GM18858 (cell line): ENCODE measurements at regions not wholly inside any gene's neighbourhood (a gene's known extent, or its start where the extent isn't known, plus 50 kb on each side); places are given as distances from the start of the nearest gene placed in this dataset.
"Not testable (repeated sequence)": the region's sequence is repeated elsewhere in the genome, so short reads cannot be mapped to it uniquely, and the experiment has no call there.

ENCODE experiments used
- ATAC-seq: cut with Tn5 transposase; IDR thresholded peaks from one replicate; pipeline ENCODE4 v1.9.1; 2021; ENCODE audit not compliant: unreplicated experiment

GRCh38 chr6:131336596-131336995, 201.3 kb downstream of the AKAP7 start:
- no peak for ATAC-seq

GRCh38 chr6:131346896-131347295, 211.6 kb downstream of the AKAP7 start:
- not testable (repeated sequence) for ATAC-seq

GRCh38 chr6:131348572-131348971, 213.3 kb downstream of the AKAP7 start:
- ATAC-seq: no peak

GRCh38 chr6:131349199-131349598, 213.9 kb downstream of the AKAP7 start:
- ATAC-seq: no peak

GRCh38 chr6:131353106-131353505, 217.8 kb downstream of the AKAP7 start:
- no peak for ATAC-seq

- ATAC-seq: no peak
These were observed 218.6 kb downstream of the AKAP7 start for GRCh38 chr6:131353876-131354275.

GRCh38 chr6:131354356-131354755, 218.7 kb upstream of the ARG1 start:
- ATAC-seq: no peak

- ATAC-seq: no peak
These were observed 216.9 kb upstream of the ARG1 start for GRCh38 chr6:131356161-131356560.

- ATAC-seq: no peak
These were observed 215.5 kb upstream of the ARG1 start for GRCh38 chr6:131357501-131357900.

GRCh38 chr6:131362070-131362469, 211.0 kb upstream of the ARG1 start:
- ATAC-seq: no peak

- ATAC-seq: no peak
These were observed 210.3 kb upstream of the ARG1 start for GRCh38 chr6:131362696-131363095.

- ATAC-seq: no peak
These were observed 208.8 kb upstream of the ARG1 start for GRCh38 chr6:131363947-131364834.

GRCh38 chr6:131366223-131366622, 206.8 kb upstream of the ARG1 start:
- ATAC-seq: no peak

GRCh38 chr6:131367206-131367873, 205.7 kb upstream of the ARG1 start:
- no peak for ATAC-seq

- peak; percentile 79 for ATAC-seq
These were observed 204.7 kb upstream of the ARG1 start for GRCh38 chr6:131368198-131368911.

- ATAC-seq: no peak
These were observed 200.5 kb upstream of the ARG1 start for GRCh38 chr6:131372535-131372934.

GRCh38 chr6:131377112-131377705, 195.8 kb upstream of the ARG1 start:
- no peak for ATAC-seq

GRCh38 chr6:131378874-131379273, 194.2 kb upstream of the ARG1 start:
- ATAC-seq: no peak

GRCh38 chr6:131379948-131380347, 193.1 kb upstream of the ARG1 start:
- no peak for ATAC-seq

- no peak for ATAC-seq
These were observed 191.8 kb upstream of the ARG1 start for GRCh38 chr6:131381052-131381708.

- ATAC-seq: no peak
These were observed 191.3 kb upstream of the ARG1 start for GRCh38 chr6:131381709-131382093.
